HEK293 (cell line): ENCODE measurements at regions not wholly inside any gene's neighbourhood (a gene's known extent, or its start where the extent isn't known, plus 50 kb on each side); places are given as distances from the start of the nearest gene placed in this dataset.

Source experiments
- CTCF ChIP-seq: fragments of 450-650 bp; formaldehyde crosslinking; IDR thresholded peaks from 2 replicates; pipeline ENCODE4 v1.5.1; 2016; ENCODE audit warnings: missing biosample characterization, missing genetic modification characterization
- GLI4 ChIP-seq: fragments of 450-650 bp; formaldehyde crosslinking; IDR thresholded peaks from 2 replicates; pipeline ENCODE4 v1.5.1; 2016; ENCODE audit warnings: missing biosample characterization, missing genetic modification characterization
- REST ChIP-seq: fragments of 450-650 bp; formaldehyde crosslinking; IDR thresholded peaks from 2 replicates; pipeline ENCODE4 v1.5.1; 2016; ENCODE audit warnings: missing biosample characterization, missing genetic modification characterization
- TCF7L2 ChIP-seq: IDR thresholded peaks from 2 replicates; pipeline ENCODE4 v1.6.1; 2011; ENCODE audit warnings: low read depth, mild to moderate bottlenecking, inconsistent platforms, low read length, moderate library complexity, borderline replicate concordance
- ZBTB20 ChIP-seq: fragments of 450-650 bp; formaldehyde crosslinking; IDR thresholded peaks from 2 replicates; pipeline ENCODE4 v1.5.1; 2016; ENCODE audit warnings: missing biosample characterization, missing genetic modification characterization
- ZBTB7A ChIP-seq: fragments of 450-650 bp; formaldehyde crosslinking; IDR thresholded peaks from 2 replicates; pipeline ENCODE4 v1.5.1; 2016; ENCODE audit warnings: low read depth, missing biosample characterization, missing genetic modification characterization
- ZNF184 ChIP-seq: fragments of 450-650 bp; IDR thresholded peaks from 2 replicates; pipeline ENCODE4 v1.5.1; 2018; ENCODE audit warnings: missing biosample characterization, mild to moderate bottlenecking, missing genetic modification characterization
- ZNF274 ChIP-seq, 2 experiments: fragments of 200-500 bp in 1 of 2; fragments of 450-650 bp in 1 of 2; sonication (Bioruptor generic) in 1 of 2; formaldehyde crosslinking in 1 of 2; IDR thresholded peaks; 2 replicates each; pipeline versions ENCODE4 v1.5.1 to v1.6.1; 2014 to 2016; ENCODE audit warnings: borderline replicate concordance in 1 of 2, inconsistent platforms in 1 of 2, low read length in 1 of 2, missing biosample characterization in 1 of 2, missing genetic modification characterization in 1 of 2
- ZNF521 ChIP-seq: fragments of 450-650 bp; formaldehyde crosslinking; IDR thresholded peaks from 2 replicates; pipeline ENCODE4 v1.5.1; 2017; ENCODE audit warnings: missing biosample characterization, mild to moderate bottlenecking, missing genetic modification characterization
- ZNF658 ChIP-seq: fragments of 450-650 bp; formaldehyde crosslinking; IDR thresholded peaks from 2 replicates; pipeline ENCODE4; 2016; ENCODE audit warnings: missing biosample characterization, missing genetic modification characterization
- ZSCAN30 ChIP-seq: fragments of 450-650 bp; IDR thresholded peaks from 2 replicates; pipeline ENCODE4 v1.5.1; 2018; ENCODE audit warnings: missing biosample characterization, mild to moderate bottlenecking, missing genetic modification characterization, moderate library complexity

- TF ChIP-seq ZSCAN30 (tag by site-specific recombination) (no peak), CTCF (tag by site-specific recombination) (no peak), ZNF658 (tag by site-specific recombination) (no peak), ZNF184 (tag by site-specific recombination) (no peak), ZNF274 (IDR thresholded peaks at IDR 0.05; ENCODE audit: low read length) (no peak), ZNF274 (tag by site-specific recombination; IDR thresholded peaks at IDR 0.05; ENCODE audit: borderline replicate concordance) (no peak), REST (no peak), ZBTB20 (tag by site-specific recombination) (no peak), ZBTB7A (tag by site-specific recombination) (no peak), ZNF521 (tag by site-specific recombination) (no peak), TCF7L2 (no peak), GLI4 (no peak)
Measured at GRCh38 chr3:117450026-117450425, 740.4 kb downstream of the TUSC7 start.
